ENCODE measurements at regions not wholly inside any gene's neighbourhood (a gene's known extent, or its start where the extent isn't known, plus 50 kb on each side); places are given as distances from the start of the nearest gene placed in this dataset.

DNA sequence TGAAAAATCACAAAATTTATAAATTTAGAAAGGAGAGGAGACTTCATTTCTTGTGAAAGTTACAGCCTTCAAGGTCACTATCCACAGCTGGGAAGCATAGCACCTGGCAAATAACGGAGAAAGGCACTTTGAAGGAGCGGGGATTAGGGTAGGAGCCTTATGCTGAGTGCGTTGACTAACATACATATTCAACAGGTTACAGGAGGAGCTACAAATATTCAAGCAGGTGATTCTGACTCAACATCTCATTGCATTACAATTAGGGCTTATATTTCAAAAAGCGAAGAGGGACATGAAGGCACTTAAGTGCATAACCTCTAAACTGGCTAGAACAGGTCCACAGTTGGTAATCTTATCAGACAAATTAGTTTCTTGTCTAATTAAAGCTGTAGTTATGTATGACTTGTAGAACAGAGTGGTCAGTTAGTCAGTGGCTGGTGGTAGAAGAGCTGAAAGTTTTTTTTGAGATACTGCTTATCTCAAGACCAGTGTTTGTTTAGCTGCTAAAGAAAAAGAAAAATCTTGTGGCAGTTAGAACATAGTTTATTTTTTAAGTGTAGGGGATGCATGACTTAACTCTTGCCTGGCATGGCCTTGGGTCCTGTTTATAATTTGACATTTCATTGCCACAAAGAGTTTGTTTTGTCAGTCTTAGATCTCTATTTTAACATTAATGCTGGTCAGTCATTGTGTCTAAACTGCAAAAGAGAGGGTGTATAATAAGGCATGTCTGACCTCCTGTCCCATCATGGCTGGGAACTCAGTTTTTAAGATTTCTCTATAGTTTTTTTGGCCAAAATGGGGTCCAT, 311.5 kb downstream of the DUSP10 start:
- TF ChIP-seq, protein P1, sequence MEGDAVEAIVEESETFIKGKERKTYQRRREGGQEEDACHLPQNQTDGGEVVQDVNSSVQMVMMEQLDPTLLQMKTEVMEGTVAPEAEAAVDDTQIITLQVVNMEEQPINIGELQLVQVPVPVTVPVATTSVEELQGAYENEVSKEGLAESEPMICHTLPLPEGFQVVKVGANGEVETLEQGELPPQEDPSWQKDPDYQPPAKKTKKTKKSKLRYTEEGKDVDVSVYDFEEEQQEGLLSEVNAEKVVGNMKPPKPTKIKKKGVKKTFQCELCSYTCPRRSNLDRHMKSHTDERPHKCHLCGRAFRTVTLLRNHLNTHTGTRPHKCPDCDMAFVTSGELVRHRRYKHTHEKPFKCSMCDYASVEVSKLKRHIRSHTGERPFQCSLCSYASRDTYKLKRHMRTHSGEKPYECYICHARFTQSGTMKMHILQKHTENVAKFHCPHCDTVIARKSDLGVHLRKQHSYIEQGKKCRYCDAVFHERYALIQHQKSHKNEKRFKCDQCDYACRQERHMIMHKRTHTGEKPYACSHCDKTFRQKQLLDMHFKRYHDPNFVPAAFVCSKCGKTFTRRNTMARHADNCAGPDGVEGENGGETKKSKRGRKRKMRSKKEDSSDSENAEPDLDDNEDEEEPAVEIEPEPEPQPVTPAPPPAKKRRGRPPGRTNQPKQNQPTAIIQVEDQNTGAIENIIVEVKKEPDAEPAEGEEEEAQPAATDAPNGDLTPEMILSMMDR (IDR thresholded peaks at IDR 0.05; ENCODE audit: poor library complexity, severe bottlenecking): no peak
- TF ChIP-seq EZH2 (IDR thresholded peaks at IDR 0.05; ENCODE audit: borderline replicate concordance, insufficient read depth, low read length, poor library complexity, severe bottlenecking) (no peak), EP300 (conservative IDR thresholded peaks at IDR 0.05; ENCODE audit: poor library complexity, severe bottlenecking) (no peak), TAF1 (IDR thresholded peaks at IDR 0.05; ENCODE audit: low read depth) (no peak)
